PC-9 (cell line): ENCODE measurements at regions not wholly inside any gene's neighbourhood (a gene's known extent, or its start where the extent isn't known, plus 50 kb on each side); places are given as distances from the start of the nearest gene placed in this dataset.
"Not testable (repeated sequence)": the region's sequence is repeated elsewhere in the genome, so short reads cannot be mapped to it uniquely, and the experiment has no call there.

Experiments
- BruUV-seq: library from RNA; stranded (reverse); fragments of 400-500 nt; replicated peaks from 2 replicates; lab custom pipeline; 2021; lab: Mats Ljungman, UMichigan
- CTCF ChIA-PET: fragments of 300-600 bp; sonication (Branson Sonifier 250); formaldehyde crosslinking; loops from one replicate; lab custom pipeline; 2022; ENCODE audit warnings: antibody characterized with exemption; lab: Charles Lee
- POLR2A ChIA-PET: fragments of 300-600 bp; sonication (Branson Sonifier 250); formaldehyde crosslinking; loops from one replicate; lab custom pipeline; 2022; ENCODE audit warnings: antibody characterized with exemption; ENCODE audit not compliant: unreplicated experiment; lab: Charles Lee
- DNase-seq, 2 experiments: peaks; one replicate each; pipeline versions ENCODE4 v3.0.0 to v3.0.0-alpha.2; 2015 to 2022; ENCODE audit warnings: mixed read lengths in 1 of 2
- H2AFZ ChIP-seq: fragments of 200-600 bp; sonication (generic); 2 replicates; pipeline ENCODE4 v1.8.1; 2017; ENCODE audit warnings: antibody characterized with exemption
- H3F3A ChIP-seq: fragments of 200-600 bp; sonication (generic); 2 replicates; pipeline ENCODE4 v1.8.1; 2017; ENCODE audit warnings: antibody characterized with exemption, mild to moderate bottlenecking, low read depth; ENCODE audit not compliant: insufficient read depth
- H3K27ac ChIP-seq: fragments of 200-600 bp; sonication (generic); 2 replicates; pipeline ENCODE4 v1.6.1; 2016; ENCODE audit warnings: mixed run types
- H3K27me3 ChIP-seq: fragments of 200-600 bp; sonication (generic); 2 replicates; pipeline ENCODE4 v1.6.1; 2016; ENCODE audit warnings: low read depth, mixed run types; ENCODE audit not compliant: insufficient read depth
- H3K36me3 ChIP-seq: fragments of 200-600 bp; sonication (generic); 2 replicates; pipeline ENCODE4 v1.6.1; 2016; ENCODE audit warnings: low read depth, mixed run types
- H3K4me1 ChIP-seq: fragments of 200-600 bp; sonication (generic); replicated peaks from 2 replicates; pipeline ENCODE4 v1.6.1; 2016; ENCODE audit warnings: mixed run types; ENCODE audit not compliant: insufficient read depth
- H3K4me2 ChIP-seq: fragments of 200-600 bp; sonication (generic); 2 replicates; pipeline ENCODE4 v1.6.1; 2017; ENCODE audit warnings: mixed run types
- H3K4me3 ChIP-seq: fragments of 200-600 bp; sonication (generic); 2 replicates; pipeline ENCODE4 v1.6.1; 2016; ENCODE audit warnings: mixed run types
- H3K79me2 ChIP-seq: fragments of 200-600 bp; sonication (generic); 2 replicates; pipeline ENCODE4 v1.6.1; 2017; ENCODE audit warnings: low read depth, mixed run types
- H3K9me2 ChIP-seq: fragments of 200-600 bp; sonication (generic); 2 replicates; pipeline ENCODE4 v1.8.1; 2017; ENCODE audit warnings: mild to moderate bottlenecking; ENCODE audit not compliant: insufficient read depth
- H3K9me3 ChIP-seq: fragments of 200-600 bp; sonication (generic); 2 replicates; pipeline ENCODE4 v1.8.1; 2016; ENCODE audit warnings: low read depth; ENCODE audit not compliant: insufficient read depth
- H4K20me1 ChIP-seq: fragments of 200-600 bp; sonication (generic); 2 replicates; pipeline ENCODE4 v1.8.1; 2017; ENCODE audit not compliant: insufficient read depth
- intact Hi-C: fragments of 100-400 bp; cut with micrococcal nuclease; formaldehyde crosslinking; loops from one replicate; pipeline ENCODE4 v1.10.0; 2022; ENCODE audit not compliant: unreplicated experiment

- intact Hi-C loops, BruUV-seq, H3K4me3 ChIP-seq, H3K9me3 ChIP-seq, H3F3A ChIP-seq, DNase-seq, H3K4me2 ChIP-seq, H3K36me3 ChIP-seq, H3K9me2 ChIP-seq, H3K4me1 ChIP-seq, H4K20me1 ChIP-seq, H3K27me3 ChIP-seq, POLR2A ChIA-PET, H3K27ac ChIP-seq, CTCF ChIA-PET, H2AFZ ChIP-seq, H3K79me2 ChIP-seq: not testable (repeated sequence)
These were observed 171.6 kb downstream of the PLS3 start for GRCh38 chrX:115732530-115732929.

- POLR2A ChIA-PET, H3K9me3 ChIP-seq, H3K27ac ChIP-seq, H3K79me2 ChIP-seq, intact Hi-C loops, H3K36me3 ChIP-seq, H3K27me3 ChIP-seq, CTCF ChIA-PET, H4K20me1 ChIP-seq, H2AFZ ChIP-seq, H3K4me1 ChIP-seq, DNase-seq, H3K4me3 ChIP-seq, H3K4me2 ChIP-seq, H3F3A ChIP-seq, BruUV-seq, H3K9me2 ChIP-seq: not testable (repeated sequence)
These were observed 174.3 kb downstream of the PLS3 start for GRCh38 chrX:115735269-115735668.
